ENCODE measurements at regions not wholly inside any gene's neighbourhood (a gene's known extent, or its start where the extent isn't known, plus 50 kb on each side); places are given as distances from the start of the nearest gene placed in this dataset.

- DNase-seq (ENCODE audit: low spot score): no peak
Observed at GRCh38 chr14:71287567-71287966, 380.3 kb downstream of the PCNX1 start.

GRCh38 chr14:71289536-71289935 lies 382.3 kb downstream of the PCNX1 start:
- no peak for DNase-seq (ENCODE audit: low spot score)

- no peak for DNase-seq (ENCODE audit: low spot score)
Observed at GRCh38 chr14:71290301-71290700, 383.0 kb downstream of the PCNX1 start.

- no peak for DNase-seq (ENCODE audit: low spot score)
Observed at GRCh38 chr14:71290960-71291466, 383.8 kb downstream of the PCNX1 start.

GRCh38 chr14:71296184-71296583 lies 388.9 kb downstream of the PCNX1 start:
- no peak for DNase-seq (ENCODE audit: low spot score)

- no peak for DNase-seq (ENCODE audit: low spot score)
Observed at GRCh38 chr14:71300566-71301330, 393.5 kb downstream of the PCNX1 start.

- DNase-seq (ENCODE audit: low spot score): no peak
Observed at GRCh38 chr14:71301611-71302010, 394.4 kb downstream of the PCNX1 start.

- no peak for DNase-seq (ENCODE audit: low spot score)
Observed at GRCh38 chr14:71304690-71305089, 397.4 kb downstream of the PCNX1 start.

- no peak for DNase-seq (ENCODE audit: low spot score)
Observed at GRCh38 chr14:71308671-71309070, 401.4 kb downstream of the PCNX1 start.

GRCh38 chr14:71309756-71310155 lies 402.5 kb downstream of the PCNX1 start:
- DNase-seq (ENCODE audit: low spot score): no peak

- DNase-seq (ENCODE audit: low spot score): no peak
Observed at GRCh38 chr14:71311061-71311460, 403.8 kb downstream of the PCNX1 start.

GRCh38 chr14:71314717-71315116 lies 407.5 kb downstream of the PCNX1 start:
- DNase-seq (ENCODE audit: low spot score): no peak

- DNase-seq (ENCODE audit: low spot score): no peak
Observed at GRCh38 chr14:71317385-71318096, 410.3 kb downstream of the PCNX1 start.

- no peak for DNase-seq (ENCODE audit: low spot score)
Observed at GRCh38 chr14:71318097-71318459, 410.8 kb downstream of the PCNX1 start.

- peak; percentile 34 for DNase-seq (ENCODE audit: low spot score)
Observed at GRCh38 chr14:71319666-71320065, 412.4 kb downstream of the PCNX1 start.

- peak; percentile 97 for DNase-seq (ENCODE audit: low spot score)
Observed at GRCh38 chr14:71320107-71320733, 413.0 kb downstream of the PCNX1 start, which contains the start of gene SIPA1L1. TSS of gene SIPA1L1 (plus strand) at chr14:71320476.

- DNase-seq (ENCODE audit: low spot score): peak; percentile 81
Observed at GRCh38 chr14:71320734-71321573, 413.7 kb downstream of the PCNX1 start.

GRCh38 chr14:71321574-71322315 lies 414.5 kb downstream of the PCNX1 start:
- no peak for DNase-seq (ENCODE audit: low spot score)

GRCh38 chr14:71322655-71323250 lies 415.5 kb downstream of the PCNX1 start:
- DNase-seq (ENCODE audit: low spot score): no peak

- no peak for DNase-seq (ENCODE audit: low spot score)
Observed at GRCh38 chr14:71324767-71325272, 417.6 kb downstream of the PCNX1 start.

GRCh38 chr14:71327691-71328090 lies 420.4 kb downstream of the PCNX1 start:
- DNase-seq (ENCODE audit: low spot score): no peak
